PC-3 (cell line): ENCODE measurements at regions not wholly inside any gene's neighbourhood (a gene's known extent, or its start where the extent isn't known, plus 50 kb on each side); places are given as distances from the start of the nearest gene placed in this dataset.
"Not testable (repeated sequence)": the region's sequence is repeated elsewhere in the genome, so short reads cannot be mapped to it uniquely, and the experiment has no call there.

ENCODE experiments used
- ATAC-seq: fragments of 200-7000 bp; cut with Tn5 transposase; 2 replicates; pipeline ENCODE4 v1.9.1; 2020; ENCODE audit warnings: mild to moderate bottlenecking, moderate library complexity
- BruUV-seq: library from RNA; stranded (reverse); fragments of 400-500 nt; replicated peaks from 2 replicates; lab custom pipeline; 2021; lab: Mats Ljungman, UMichigan
- CTCF ChIA-PET: fragments of 300-600 bp; sonication (Branson Sonifier 250); formaldehyde crosslinking; loops from one replicate; lab custom pipeline; 2022; ENCODE audit warnings: antibody characterized with exemption; lab: Charles Lee
- POLR2A ChIA-PET: fragments of 300-600 bp; sonication (Branson Sonifier 250); formaldehyde crosslinking; loops from one replicate; lab custom pipeline; 2022; ENCODE audit warnings: antibody characterized with exemption; ENCODE audit not compliant: unreplicated experiment; lab: Charles Lee
- DNase-seq: peaks from one replicate; pipeline ENCODE4 v3.0.0-alpha.2; 2015
- H2AFZ ChIP-seq: fragments of 300-600 bp; sonication (generic); 2 replicates; pipeline ENCODE4 v1.6.0; 2016; ENCODE audit warnings: antibody characterized with exemption, low read length
- H3F3A ChIP-seq: fragments of 300-600 bp; sonication (generic); one replicate; pipeline ENCODE4 v1.6.0; 2017; ENCODE audit warnings: antibody characterized with exemption, low read length, control low read depth, mild to moderate bottlenecking; ENCODE audit not compliant: unreplicated experiment
- H3K27ac ChIP-seq: fragments of 300-600 bp; sonication (generic); 2 replicates; pipeline ENCODE4 v1.5.1; 2016; ENCODE audit warnings: mild to moderate bottlenecking, low read length
- H3K27me3 ChIP-seq: fragments of 300-600 bp; sonication (generic); 2 replicates; pipeline ENCODE4 v1.6.1; 2016; ENCODE audit warnings: low read length, mixed read lengths
- H3K36me3 ChIP-seq: fragments of 300-600 bp; sonication (generic); 2 replicates; pipeline ENCODE4 v1.6.1; 2016; ENCODE audit warnings: low read depth, mixed run types, low read length, mixed read lengths
- H3K4me1 ChIP-seq: fragments of 300-600 bp; sonication (generic); 2 replicates; pipeline ENCODE4 v1.5.1; 2016; ENCODE audit warnings: low read length; ENCODE audit not compliant: insufficient read depth
- H3K4me2 ChIP-seq: fragments of 300-600 bp; sonication (generic); 2 replicates; pipeline ENCODE4 v1.6.0; 2016; ENCODE audit warnings: low read length
- H3K4me3 ChIP-seq: fragments of 300-600 bp; sonication (generic); 2 replicates; pipeline ENCODE4 v1.5.1; 2016; ENCODE audit warnings: mild to moderate bottlenecking, low read length, mixed read lengths
- H3K79me2 ChIP-seq: fragments of 300-600 bp; sonication (generic); 2 replicates; pipeline ENCODE4 v1.6.1; 2017; ENCODE audit warnings: low read length, mixed read lengths
- H3K9ac ChIP-seq: fragments of 300-600 bp; sonication (generic); 2 replicates; pipeline ENCODE4 v1.6.0; 2016; ENCODE audit warnings: mild to moderate bottlenecking, low read length
- H3K9me2 ChIP-seq: fragments of 300-600 bp; sonication (generic); replicated peaks from 2 replicates; pipeline ENCODE4 v1.6.1; 2016; ENCODE audit warnings: mixed run types, low read length, mixed read lengths
- H3K9me3 ChIP-seq: fragments of 300-600 bp; sonication (generic); 2 replicates; pipeline ENCODE4 v1.6.1; 2016; ENCODE audit warnings: low read length, mixed read lengths
- H4K20me1 ChIP-seq: fragments of 300-600 bp; sonication (generic); 2 replicates; pipeline ENCODE4 v1.6.1; 2016; ENCODE audit warnings: low read length, mixed read lengths
- intact Hi-C: fragments of 100-400 bp; cut with micrococcal nuclease; formaldehyde crosslinking; loops from 2 replicates; pipeline ENCODE4 v1.9.0; 2023

GRCh38 chr21:5236846-5237675 lies 5284.3 kb upstream of the TPTE start:
- H3K9ac ChIP-seq, BruUV-seq, ATAC-seq, intact Hi-C loops, H3K79me2 ChIP-seq, DNase-seq, H3K4me1 ChIP-seq, H3K9me2 ChIP-seq, H3K4me3 ChIP-seq, H3K36me3 ChIP-seq, H3K4me2 ChIP-seq, H3K27me3 ChIP-seq, POLR2A ChIA-PET, H3K27ac ChIP-seq, H4K20me1 ChIP-seq, H3F3A ChIP-seq, H2AFZ ChIP-seq, CTCF ChIA-PET: not testable (repeated sequence)
- H3K9me3 ChIP-seq = peaks cover 26% of the 10 kb centered on the region; the same call in 1 of the 2 replicates

- H3K4me3 ChIP-seq, intact Hi-C loops, H2AFZ ChIP-seq, H3K27ac ChIP-seq, ATAC-seq, H3K9me2 ChIP-seq, H3F3A ChIP-seq, H3K79me2 ChIP-seq, H3K4me1 ChIP-seq, CTCF ChIA-PET, H3K9ac ChIP-seq, H4K20me1 ChIP-seq, H3K4me2 ChIP-seq, DNase-seq, BruUV-seq, POLR2A ChIA-PET, H3K27me3 ChIP-seq, H3K36me3 ChIP-seq: not testable (repeated sequence)
- peaks cover 21% of the 10 kb centered on the region; the same call in 1 of the 2 replicates for H3K9me3 ChIP-seq
These were observed 5280.9 kb upstream of the TPTE start for GRCh38 chr21:5240521-5240920.

GRCh38 chr21:5242732-5243131 lies 5278.7 kb upstream of the TPTE start:
- ATAC-seq, H3K79me2 ChIP-seq: not testable (repeated sequence)

GRCh38 chr21:5243257-5243656 lies 5278.1 kb upstream of the TPTE start:
- DNase-seq, H3K9ac ChIP-seq, ATAC-seq, H3F3A ChIP-seq, H2AFZ ChIP-seq, H3K9me2 ChIP-seq, CTCF ChIA-PET, H3K36me3 ChIP-seq, H4K20me1 ChIP-seq, H3K4me1 ChIP-seq, H3K27me3 ChIP-seq, H3K4me3 ChIP-seq, BruUV-seq, POLR2A ChIA-PET, H3K4me2 ChIP-seq, H3K79me2 ChIP-seq, intact Hi-C loops, H3K27ac ChIP-seq: not testable (repeated sequence)
- H3K9me3 ChIP-seq = peaks cover 16% of the 10 kb centered on the region; the same call in 1 of the 2 replicates

More at GRCh38 chr21:5242732-5243131, 5278.7 kb upstream of the TPTE start:
- CTCF ChIA-PET, POLR2A ChIA-PET, H3K9ac ChIP-seq, DNase-seq, intact Hi-C loops, H2AFZ ChIP-seq, BruUV-seq, H3K27me3 ChIP-seq, H3K4me3 ChIP-seq, H4K20me1 ChIP-seq, H3K4me2 ChIP-seq, H3F3A ChIP-seq, H3K36me3 ChIP-seq, H3K9me2 ChIP-seq, H3K4me1 ChIP-seq, H3K27ac ChIP-seq: not testable (repeated sequence)
- H3K9me3 ChIP-seq = peaks cover 16% of the 10 kb centered on the region; the same call in 1 of the 2 replicates

- H3F3A ChIP-seq, DNase-seq, H3K4me1 ChIP-seq, POLR2A ChIA-PET, H3K27ac ChIP-seq, H3K9me2 ChIP-seq, H3K4me2 ChIP-seq, H4K20me1 ChIP-seq, H3K36me3 ChIP-seq, H3K9ac ChIP-seq, CTCF ChIA-PET, BruUV-seq, H2AFZ ChIP-seq, ATAC-seq, intact Hi-C loops, H3K27me3 ChIP-seq, H3K4me3 ChIP-seq, H3K79me2 ChIP-seq: not testable (repeated sequence)
- H3K9me3 ChIP-seq = peaks cover 16% of the 10 kb centered on the region; the same call in 1 of the 2 replicates
These were observed 5277.5 kb upstream of the TPTE start for GRCh38 chr21:5243715-5244375.

DNA sequence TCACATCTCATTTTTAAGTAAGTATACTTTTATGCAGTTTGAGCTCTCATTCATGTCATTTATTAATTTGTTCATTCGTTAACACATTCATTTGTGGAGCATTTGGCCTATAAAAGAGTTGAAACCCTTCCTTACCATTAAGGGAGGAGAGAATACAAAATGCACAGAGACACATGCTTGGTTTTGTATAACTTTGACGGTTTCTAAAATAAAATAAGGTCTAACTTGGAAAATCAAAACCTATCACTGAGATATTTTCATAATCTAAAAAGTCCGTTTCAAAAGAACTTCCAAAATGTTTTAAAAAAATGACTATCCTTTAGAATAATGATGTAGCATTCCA lies 5277.0 kb upstream of the TPTE start:
- ATAC-seq, intact Hi-C loops, H3K4me3 ChIP-seq, H2AFZ ChIP-seq, H4K20me1 ChIP-seq, H3K9me2 ChIP-seq, H3K27ac ChIP-seq, H3K4me2 ChIP-seq, DNase-seq, H3K27me3 ChIP-seq, POLR2A ChIA-PET, CTCF ChIA-PET, H3K4me1 ChIP-seq, H3F3A ChIP-seq, BruUV-seq, H3K9ac ChIP-seq, H3K79me2 ChIP-seq, H3K36me3 ChIP-seq: not testable (repeated sequence)
- H3K9me3 ChIP-seq = peaks cover 16% of the 10 kb centered on the region; the same call in 1 of the 2 replicates
